DOHH2 (cell line): ENCODE measurements at regions not wholly inside any gene's neighbourhood (a gene's known extent, or its start where the extent isn't known, plus 50 kb on each side); places are given as distances from the start of the nearest gene placed in this dataset.

Source experiments
- H3F3A ChIP-seq: fragments of 200-600 bp; sonication (generic), shearing (Covaris generic); 2 replicates; pipeline ENCODE4 v1.6.0; 2016; ENCODE audit warnings: antibody characterized with exemption, mild to moderate bottlenecking; ENCODE audit not compliant: control insufficient read depth, insufficient read depth
- H3K27ac ChIP-seq: fragments of 200-600 bp; sonication (generic); 2 replicates; pipeline ENCODE4 v1.5.1; 2014; ENCODE audit warnings: low read depth, mild to moderate bottlenecking, low read length, moderate library complexity
- H3K27me3 ChIP-seq: fragments of 200-600 bp; sonication (generic); 2 replicates; pipeline ENCODE4 v1.6.1; 2014; ENCODE audit warnings: mild to moderate bottlenecking, low read length, mixed read lengths; ENCODE audit not compliant: control insufficient read depth
- H3K36me3 ChIP-seq: fragments of 200-600 bp; sonication (generic); 2 replicates; pipeline ENCODE4 v1.6.1; 2014; ENCODE audit warnings: mild to moderate bottlenecking, low read length, moderate library complexity, mixed read lengths; ENCODE audit not compliant: control insufficient read depth
- H3K4me1 ChIP-seq: fragments of 200-600 bp; sonication (generic); 2 replicates; pipeline ENCODE4 v1.6.1; 2014; ENCODE audit warnings: mild to moderate bottlenecking, low read length, mixed read lengths; ENCODE audit not compliant: control insufficient read depth
- H3K4me2 ChIP-seq: fragments of 200-600 bp; sonication (generic); 2 replicates; pipeline ENCODE4 v1.6.0; 2014; ENCODE audit warnings: mild to moderate bottlenecking, low read length, moderate library complexity
- H3K4me3 ChIP-seq: fragments of 200-600 bp; sonication (generic); 2 replicates; pipeline ENCODE4 v1.5.1; 2014; ENCODE audit warnings: mild to moderate bottlenecking, low read length, mixed read lengths
- H3K79me2 ChIP-seq: fragments of 200-600 bp; sonication (generic); 2 replicates; pipeline ENCODE4 v1.6.1; 2014; ENCODE audit warnings: mild to moderate bottlenecking, low read length, mixed read lengths; ENCODE audit not compliant: control insufficient read depth
- H3K9me2 ChIP-seq: fragments of 200-600 bp; sonication (generic); replicated peaks from 2 replicates; pipeline ENCODE4 v1.6.1; 2014; ENCODE audit warnings: mild to moderate bottlenecking, low read length, mixed read lengths; ENCODE audit not compliant: control insufficient read depth
- H3K9me3 ChIP-seq: fragments of 200-600 bp; sonication (generic); 2 replicates; pipeline ENCODE4 v1.6.1; 2014; ENCODE audit warnings: antibody characterized with exemption, low read length, mixed read lengths; ENCODE audit not compliant: control insufficient read depth, insufficient read depth
- H4K20me1 ChIP-seq: fragments of 200-600 bp; sonication (generic); 2 replicates; pipeline ENCODE4 v1.6.0; 2014; ENCODE audit warnings: low read depth, mild to moderate bottlenecking, antibody characterized with exemption, low read length, moderate library complexity; ENCODE audit not compliant: control insufficient read depth, insufficient read depth
- EZH2phosphoT487 ChIP-seq: fragments of 200-600 bp; sonication (generic); IDR thresholded peaks from 2 replicates; pipeline ENCODE4 v1.6.1; 2017; ENCODE audit warnings: borderline replicate concordance, mild to moderate bottlenecking, antibody characterized with exemption, low read length, moderate library complexity, mixed read lengths
- TF ChIP-seq, protein P1 (sequence below): fragments of 200-600 bp; sonication (generic); IDR thresholded peaks from one replicate; pipeline ENCODE4 v1.5.1; 2014; ENCODE audit warnings: antibody characterized with exemption, mild to moderate bottlenecking, low read depth, low read length; ENCODE audit not compliant: poor library complexity, severe bottlenecking

GRCh38 chr11:57047610-57048009 is 58.9 kb downstream of the OR5AK2 start:
- Histone ChIP-seq H3K9me2 (no peaks in the 10 kb centered on the region), H3K9me3 (no peaks in the 10 kb centered on the region; the same call in 1 of the 2 replicates), H3K36me3 (no peaks in the 10 kb centered on the region), H3K27me3 (no peaks in the 10 kb centered on the region), H3K4me1 (no peaks in the 10 kb centered on the region), H3K4me2 (no peak overlapping the region), H3K27ac (no peak overlapping the region), H3K4me3 (no peak overlapping the region), H3K79me2 (no peaks in the 10 kb centered on the region), H4K20me1 (no peaks in the 10 kb centered on the region), H3F3A (no peaks in the 10 kb centered on the region)
- TF ChIP-seq, protein P1, sequence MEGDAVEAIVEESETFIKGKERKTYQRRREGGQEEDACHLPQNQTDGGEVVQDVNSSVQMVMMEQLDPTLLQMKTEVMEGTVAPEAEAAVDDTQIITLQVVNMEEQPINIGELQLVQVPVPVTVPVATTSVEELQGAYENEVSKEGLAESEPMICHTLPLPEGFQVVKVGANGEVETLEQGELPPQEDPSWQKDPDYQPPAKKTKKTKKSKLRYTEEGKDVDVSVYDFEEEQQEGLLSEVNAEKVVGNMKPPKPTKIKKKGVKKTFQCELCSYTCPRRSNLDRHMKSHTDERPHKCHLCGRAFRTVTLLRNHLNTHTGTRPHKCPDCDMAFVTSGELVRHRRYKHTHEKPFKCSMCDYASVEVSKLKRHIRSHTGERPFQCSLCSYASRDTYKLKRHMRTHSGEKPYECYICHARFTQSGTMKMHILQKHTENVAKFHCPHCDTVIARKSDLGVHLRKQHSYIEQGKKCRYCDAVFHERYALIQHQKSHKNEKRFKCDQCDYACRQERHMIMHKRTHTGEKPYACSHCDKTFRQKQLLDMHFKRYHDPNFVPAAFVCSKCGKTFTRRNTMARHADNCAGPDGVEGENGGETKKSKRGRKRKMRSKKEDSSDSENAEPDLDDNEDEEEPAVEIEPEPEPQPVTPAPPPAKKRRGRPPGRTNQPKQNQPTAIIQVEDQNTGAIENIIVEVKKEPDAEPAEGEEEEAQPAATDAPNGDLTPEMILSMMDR = no peak
- no peak for TF ChIP-seq EZH2phosphoT487

DNA sequence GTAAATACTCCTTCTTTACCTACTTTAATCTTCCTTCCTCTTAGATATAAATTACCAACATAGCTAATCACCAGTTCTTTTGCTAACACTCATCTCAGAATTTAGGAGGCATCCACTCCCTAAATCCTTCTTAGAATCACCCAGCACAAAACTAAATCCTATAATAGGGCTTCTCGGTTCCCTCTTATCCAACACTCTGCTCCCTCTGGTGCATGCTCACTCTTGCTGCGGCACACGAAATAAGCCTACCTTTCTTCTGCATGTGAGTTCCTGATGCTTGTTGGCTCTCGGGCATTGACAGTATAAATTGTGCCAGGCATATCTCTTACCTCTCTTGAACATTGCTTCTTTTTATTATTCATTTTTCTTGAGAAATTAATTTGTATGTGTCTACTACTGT is 61.0 kb downstream of the OR5AK2 start:
- Histone ChIP-seq H3K36me3 (no peaks in the 10 kb centered on the region), H3K4me3 (no peak overlapping the region), H3K27ac (no peak overlapping the region), H3K9me2 (no peaks in the 10 kb centered on the region), H3K79me2 (no peaks in the 10 kb centered on the region), H4K20me1 (no peaks in the 10 kb centered on the region), H3K27me3 (no peaks in the 10 kb centered on the region), H3K4me1 (no peaks in the 10 kb centered on the region), H3K9me3 (no peaks in the 10 kb centered on the region), H3F3A (no peaks in the 10 kb centered on the region), H3K4me2 (no peak overlapping the region)
- TF ChIP-seq, protein P1 = no peak
- no peak for TF ChIP-seq EZH2phosphoT487

DNA sequence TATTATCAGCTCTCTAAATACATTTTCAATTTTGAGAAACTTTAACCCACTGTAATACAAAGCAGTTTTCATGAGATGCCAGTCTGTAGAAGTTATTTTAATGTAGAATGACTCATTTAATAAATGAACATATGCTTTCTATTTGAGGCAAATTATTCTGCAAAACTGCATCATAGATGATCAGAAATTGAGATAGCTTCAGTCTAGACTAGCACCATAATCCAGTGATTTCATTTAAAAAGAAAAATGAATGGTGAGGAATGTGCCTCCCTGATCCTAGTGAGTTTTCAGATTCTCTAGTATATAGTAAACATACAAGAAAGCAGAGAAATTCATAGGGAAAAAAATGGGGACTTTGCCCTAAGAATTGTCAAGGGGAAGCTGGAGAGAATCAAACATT is 66.1 kb downstream of the OR5AK2 start:
- Histone ChIP-seq H3K36me3 (no peaks in the 10 kb centered on the region), H3K9me3 (no peaks in the 10 kb centered on the region), H3K27ac (no peak overlapping the region), H3K4me2 (no peak overlapping the region), H3K4me1 (no peaks in the 10 kb centered on the region), H3K4me3 (no peak overlapping the region), H3K79me2 (no peaks in the 10 kb centered on the region), H4K20me1 (no peaks in the 10 kb centered on the region), H3K9me2 (no peaks in the 10 kb centered on the region), H3F3A (no peaks in the 10 kb centered on the region), H3K27me3 (no peaks in the 10 kb centered on the region)
- TF ChIP-seq, protein P1 = no peak
- no peak for TF ChIP-seq EZH2phosphoT487

- H3K9me2 ChIP-seq = no peaks in the 10 kb centered on the region
- H3K4me2 ChIP-seq = no peak overlapping the region
- H3K79me2 ChIP-seq = no peaks in the 10 kb centered on the region
- H3K4me1 ChIP-seq = no peaks in the 10 kb centered on the region
- no peaks in the 10 kb centered on the region for H3K36me3 ChIP-seq
- H3K9me3 ChIP-seq = no peaks in the 10 kb centered on the region
- no peaks in the 10 kb centered on the region for H4K20me1 ChIP-seq
- no peaks in the 10 kb centered on the region for H3F3A ChIP-seq
- no peaks in the 10 kb centered on the region for H3K27me3 ChIP-seq
- H3K27ac ChIP-seq = no peak overlapping the region
- H3K4me3 ChIP-seq = no peak overlapping the region
- TF ChIP-seq EZH2phosphoT487 = no peak
Observed at GRCh38 chr11:57055744-57056143, 67.0 kb downstream of the OR5AK2 start.
